ENCODE measurements at regions not wholly inside any gene's neighbourhood (a gene's known extent, or its start where the extent isn't known, plus 50 kb on each side); places are given as distances from the start of the nearest gene placed in this dataset.

- H3K27ac ChIP-seq (ENCODE audit: low read depth in 1 of 3, low read length in 2 of 3) = peak overlapping the region in 1 of 3 donors; percentile 58
- 69 to 75% (median 74%) methylated on average over 9 of the region's 9 CpGs for WGBS, 3 donors
- no peak for DNase-seq
- no peak overlapping the region for H3K4me3 ChIP-seq (ENCODE audit: low read depth in 1 of 3, low read length in 3 of 3)
- no peaks in the 10 kb centered on the region for H3K9me3 ChIP-seq (ENCODE audit: control insufficient read depth in 2 of 2, insufficient read depth in 1 of 2, low read depth in 1 of 2, low read length in 1 of 2)
- no peaks in the 10 kb centered on the region for H3K36me3 ChIP-seq (ENCODE audit: control insufficient read depth in 3 of 3, insufficient read depth in 2 of 3, low read depth in 1 of 3, low read length in 3 of 3)
- FAIRE-seq = no peak
- H3K27me3 ChIP-seq (ENCODE audit: control insufficient read depth in 3 of 3, insufficient read depth in 3 of 3, low read length in 3 of 3) = no peaks in the 10 kb centered on the region
- H3K4me1 ChIP-seq (ENCODE audit: control insufficient read depth in 3 of 3, insufficient read depth in 2 of 3, low read depth in 1 of 3, low read length in 2 of 3) = no peaks in the 10 kb centered on the region
These were observed 126.1 kb upstream of the FOXF1 start for GRCh38 chr16:86384263-86384649.

- Histone ChIP-seq H3K4me1 (ENCODE audit: control insufficient read depth in 3 of 3, insufficient read depth in 2 of 3, low read depth in 1 of 3, low read length in 2 of 3) (no peaks in the 10 kb centered on the region), H3K36me3 (ENCODE audit: control insufficient read depth in 3 of 3, insufficient read depth in 2 of 3, low read depth in 1 of 3, low read length in 3 of 3) (no peaks in the 10 kb centered on the region), H3K4me3 (ENCODE audit: low read depth in 1 of 3, low read length in 3 of 3) (no peak overlapping the region), H3K9me3 (ENCODE audit: control insufficient read depth in 2 of 2, insufficient read depth in 1 of 2, low read depth in 1 of 2, low read length in 1 of 2) (no peaks in the 10 kb centered on the region), H3K27me3 (ENCODE audit: control insufficient read depth in 3 of 3, insufficient read depth in 3 of 3, low read length in 3 of 3) (peaks cover 0 to under 1% (median 0%) of the 10 kb centered on the region in 3 donors), H3K27ac (ENCODE audit: low read depth in 1 of 3, low read length in 2 of 3) (peak overlapping the region in 1 of 3 donors; percentile 58)
- 85 to 86% (median 86%) methylated on average over 10 of the region's 10 CpGs for WGBS, 3 donors
- FAIRE-seq (no peak), DNase-seq (no peak)
These were observed 125.3 kb upstream of the FOXF1 start for GRCh38 chr16:86384980-86385379.

GRCh38 chr16:86387468-86388440, 122.6 kb upstream of the FOXF1 start:
- 76 to 83% (median 79%) methylated on average over 24 of the region's 24 CpGs for WGBS, 3 donors
- peak overlapping the region in 1 of 3 donors; percentile 78 for H3K27ac ChIP-seq (ENCODE audit: low read depth in 1 of 3, low read length in 2 of 3)
- peaks cover 0 to 2% (median 0%) of the 10 kb centered on the region in 3 donors for H3K27me3 ChIP-seq (ENCODE audit: control insufficient read depth in 3 of 3, insufficient read depth in 3 of 3, low read length in 3 of 3)
- no peaks in the 10 kb centered on the region for H3K4me1 ChIP-seq (ENCODE audit: control insufficient read depth in 3 of 3, insufficient read depth in 2 of 3, low read depth in 1 of 3, low read length in 2 of 3)
- H3K9me3 ChIP-seq (ENCODE audit: control insufficient read depth in 2 of 2, insufficient read depth in 1 of 2, low read depth in 1 of 2, low read length in 1 of 2) = no peaks in the 10 kb centered on the region
- H3K36me3 ChIP-seq (ENCODE audit: control insufficient read depth in 3 of 3, insufficient read depth in 2 of 3, low read depth in 1 of 3, low read length in 3 of 3) = no peaks in the 10 kb centered on the region
- FAIRE-seq (no peak), DNase-seq (no peak)
- no peak overlapping the region for H3K4me3 ChIP-seq (ENCODE audit: low read depth in 1 of 3, low read length in 3 of 3)

GRCh38 chr16:86388976-86389375, 121.4 kb upstream of the FOXF1 start:
- H3K27me3 ChIP-seq (ENCODE audit: control insufficient read depth in 3 of 3, insufficient read depth in 3 of 3, low read length in 3 of 3) = peaks cover 0 to 2% (median 0%) of the 10 kb centered on the region in 3 donors
- WGBS, 3 donors = 61 to 66% (median 63%) methylated on average over 5 of the region's 5 CpGs
- H3K36me3 ChIP-seq (ENCODE audit: control insufficient read depth in 3 of 3, insufficient read depth in 2 of 3, low read depth in 1 of 3, low read length in 3 of 3) = no peaks in the 10 kb centered on the region
- H3K4me3 ChIP-seq (ENCODE audit: low read depth in 1 of 3, low read length in 3 of 3) = no peak overlapping the region
- no peaks in the 10 kb centered on the region for H3K9me3 ChIP-seq (ENCODE audit: control insufficient read depth in 2 of 2, insufficient read depth in 1 of 2, low read depth in 1 of 2, low read length in 1 of 2)
- FAIRE-seq (no peak), DNase-seq (no peak)
- H3K4me1 ChIP-seq (ENCODE audit: control insufficient read depth in 3 of 3, insufficient read depth in 2 of 3, low read depth in 1 of 3, low read length in 2 of 3) = no peaks in the 10 kb centered on the region
- H3K27ac ChIP-seq (ENCODE audit: low read depth in 1 of 3, low read length in 2 of 3) = no peak overlapping the region

- no peak for DNase-seq
- Histone ChIP-seq H3K36me3 (ENCODE audit: control insufficient read depth in 3 of 3, insufficient read depth in 2 of 3, low read depth in 1 of 3, low read length in 3 of 3) (no peaks in the 10 kb centered on the region), H3K4me1 (ENCODE audit: control insufficient read depth in 3 of 3, insufficient read depth in 2 of 3, low read depth in 1 of 3, low read length in 2 of 3) (no peaks in the 10 kb centered on the region), H3K27ac (ENCODE audit: low read depth in 1 of 3, low read length in 2 of 3) (no peak overlapping the region), H3K4me3 (ENCODE audit: low read depth in 1 of 3, low read length in 3 of 3) (no peak overlapping the region), H3K9me3 (ENCODE audit: control insufficient read depth in 2 of 2, insufficient read depth in 1 of 2, low read depth in 1 of 2, low read length in 1 of 2) (no peaks in the 10 kb centered on the region), H3K27me3 (ENCODE audit: control insufficient read depth in 3 of 3, insufficient read depth in 3 of 3, low read length in 3 of 3) (peaks cover 0 to 2% (median 0%) of the 10 kb centered on the region in 3 donors)
- no peak for FAIRE-seq
- 60 to 77% (median 65%) methylated on average over 17 of the region's 17 CpGs for WGBS, 3 donors
These were observed 120.6 kb upstream of the FOXF1 start for GRCh38 chr16:86389566-86390328.

GRCh38 chr16:86390335-86390734, 120.0 kb upstream of the FOXF1 start:
- no peak overlapping the region for H3K4me3 ChIP-seq (ENCODE audit: low read depth in 1 of 3, low read length in 3 of 3)
- DNase-seq (no peak), FAIRE-seq (no peak)
- no peaks in the 10 kb centered on the region for H3K9me3 ChIP-seq (ENCODE audit: control insufficient read depth in 2 of 2, insufficient read depth in 1 of 2, low read depth in 1 of 2, low read length in 1 of 2)
- H3K27me3 ChIP-seq (ENCODE audit: control insufficient read depth in 3 of 3, insufficient read depth in 3 of 3, low read length in 3 of 3) = peaks cover 0 to 2% (median 0%) of the 10 kb centered on the region in 3 donors
- H3K4me1 ChIP-seq (ENCODE audit: control insufficient read depth in 3 of 3, insufficient read depth in 2 of 3, low read depth in 1 of 3, low read length in 2 of 3) = no peaks in the 10 kb centered on the region
- 89 to 96% (median 91%) methylated on average over 1 of the region's 1 CpG for WGBS, 3 donors
- H3K36me3 ChIP-seq (ENCODE audit: control insufficient read depth in 3 of 3, insufficient read depth in 2 of 3, low read depth in 1 of 3, low read length in 3 of 3) = no peaks in the 10 kb centered on the region
- no peak overlapping the region for H3K27ac ChIP-seq (ENCODE audit: low read depth in 1 of 3, low read length in 2 of 3)

GRCh38 chr16:86391486-86391885, 118.8 kb upstream of the FOXF1 start:
- FAIRE-seq (no peak), DNase-seq (no peak)
- Histone ChIP-seq H3K27me3 (ENCODE audit: control insufficient read depth in 3 of 3, insufficient read depth in 3 of 3, low read length in 3 of 3) (peaks cover 0 to 2% (median 0%) of the 10 kb centered on the region in 3 donors), H3K4me1 (ENCODE audit: control insufficient read depth in 3 of 3, insufficient read depth in 2 of 3, low read depth in 1 of 3, low read length in 2 of 3) (no peaks in the 10 kb centered on the region), H3K9me3 (ENCODE audit: control insufficient read depth in 2 of 2, insufficient read depth in 1 of 2, low read depth in 1 of 2, low read length in 1 of 2) (no peaks in the 10 kb centered on the region), H3K4me3 (ENCODE audit: low read depth in 1 of 3, low read length in 3 of 3) (no peak overlapping the region), H3K27ac (ENCODE audit: low read depth in 1 of 3, low read length in 2 of 3) (peak overlapping the region in 1 of 3 donors; percentile 1), H3K36me3 (ENCODE audit: control insufficient read depth in 3 of 3, insufficient read depth in 2 of 3, low read depth in 1 of 3, low read length in 3 of 3) (no peaks in the 10 kb centered on the region)
- whole genome bisulfite sequencing, 3 donors = 71 to 77% (median 75%) methylated on average over 6 of the region's 6 CpGs

GRCh38 chr16:86391984-86392383, 118.3 kb upstream of the FOXF1 start:
- Histone ChIP-seq H3K9me3 (ENCODE audit: control insufficient read depth in 2 of 2, insufficient read depth in 1 of 2, low read depth in 1 of 2, low read length in 1 of 2) (no peaks in the 10 kb centered on the region), H3K4me1 (ENCODE audit: control insufficient read depth in 3 of 3, insufficient read depth in 2 of 3, low read depth in 1 of 3, low read length in 2 of 3) (no peaks in the 10 kb centered on the region), H3K4me3 (ENCODE audit: low read depth in 1 of 3, low read length in 3 of 3) (no peak overlapping the region), H3K27ac (ENCODE audit: low read depth in 1 of 3, low read length in 2 of 3) (peak overlapping the region in 1 of 3 donors; percentile 1), H3K36me3 (ENCODE audit: control insufficient read depth in 3 of 3, insufficient read depth in 2 of 3, low read depth in 1 of 3, low read length in 3 of 3) (no peaks in the 10 kb centered on the region), H3K27me3 (ENCODE audit: control insufficient read depth in 3 of 3, insufficient read depth in 3 of 3, low read length in 3 of 3) (peaks cover 0 to 2% (median 0%) of the 10 kb centered on the region in 3 donors)
- FAIRE-seq (no peak), DNase-seq (no peak)
- 73 to 81% (median 73%) methylated on average over 9 of the region's 9 CpGs for WGBS, 3 donors
